Glomerular endothelial cell (primary cell): ENCODE measurements at regions not wholly inside any gene's neighbourhood (a gene's known extent, or its start where the extent isn't known, plus 50 kb on each side); places are given as distances from the start of the nearest gene placed in this dataset.
"Not testable (repeated sequence)": the region's sequence is repeated elsewhere in the genome, so short reads cannot be mapped to it uniquely, and the experiment has no call there.

ENCODE experiments used
- DNase-seq: peaks from one replicate; pipeline ENCODE4 v3.0.0-alpha.2; 2011; ENCODE audit warnings: low read depth, low spot score; ENCODE audit errors: extremely low read depth

DNA sequence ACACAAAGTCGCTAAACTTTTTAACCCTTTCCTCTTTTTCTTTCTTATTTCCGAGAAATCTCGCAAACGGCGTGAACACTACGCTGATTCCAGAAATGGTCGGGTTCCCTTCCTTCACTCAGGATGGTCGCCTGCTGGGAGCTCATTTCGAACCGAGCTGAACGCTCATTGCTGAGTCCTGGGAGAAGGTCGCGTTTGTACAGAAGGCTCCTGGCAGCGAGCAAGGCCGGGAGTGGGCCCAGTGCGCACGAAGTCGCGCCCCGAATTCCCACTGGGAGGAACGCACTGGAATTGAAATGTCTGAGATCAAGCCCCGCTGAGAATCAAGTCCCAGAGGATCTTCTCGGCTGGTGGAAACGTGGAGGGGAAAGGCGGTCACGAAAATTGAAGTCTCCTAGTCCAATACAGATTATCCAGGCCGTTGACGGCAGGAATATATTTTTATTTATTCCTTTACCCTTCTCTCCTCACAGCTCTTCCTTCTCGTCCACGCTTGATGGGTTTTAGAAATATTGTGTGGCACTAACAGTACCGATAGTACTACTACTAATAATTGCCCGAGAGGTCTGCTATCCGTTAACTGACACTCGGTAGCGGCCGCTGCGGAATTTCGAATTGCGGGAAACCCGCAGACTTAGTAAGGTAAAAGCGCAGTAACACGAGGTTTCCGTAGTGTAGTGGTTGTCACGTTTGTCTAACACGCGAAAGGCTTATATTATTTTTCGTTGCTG, 207.2 kb upstream of the ZNF184 start:
- DNase-seq: no peak

DNA sequence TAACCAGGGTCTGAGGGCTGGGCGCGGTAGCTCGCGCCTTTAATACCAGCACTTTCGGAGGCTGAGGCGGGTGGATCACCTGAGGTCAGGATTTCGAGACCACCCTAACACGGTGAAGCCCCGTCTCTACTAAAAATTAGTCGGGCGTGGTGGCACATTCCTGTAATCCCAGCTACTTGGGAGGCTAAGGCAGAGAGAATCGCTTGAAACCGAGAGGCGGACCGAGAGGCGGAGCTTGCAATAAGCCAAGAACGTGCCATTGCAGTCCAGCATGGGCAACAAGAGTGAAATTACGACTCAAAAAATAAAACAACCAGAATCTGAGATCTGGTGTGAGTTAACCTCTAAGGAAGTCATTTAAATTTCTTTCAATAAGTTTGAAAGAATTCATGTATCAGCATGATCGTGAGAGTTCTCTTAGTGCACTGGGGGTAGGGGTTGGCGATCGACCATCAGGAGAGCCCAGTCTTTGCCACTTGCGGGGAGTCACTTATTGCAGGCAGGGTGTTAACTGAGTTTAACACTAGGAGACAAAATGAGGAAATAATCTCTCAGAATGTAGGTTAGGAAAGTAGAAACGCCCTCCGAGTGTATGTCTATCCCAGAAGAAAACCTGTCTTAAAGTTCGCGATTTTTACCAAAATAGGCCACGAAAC, 206.5 kb upstream of the ZNF184 start:
- no peak for DNase-seq

DNA sequence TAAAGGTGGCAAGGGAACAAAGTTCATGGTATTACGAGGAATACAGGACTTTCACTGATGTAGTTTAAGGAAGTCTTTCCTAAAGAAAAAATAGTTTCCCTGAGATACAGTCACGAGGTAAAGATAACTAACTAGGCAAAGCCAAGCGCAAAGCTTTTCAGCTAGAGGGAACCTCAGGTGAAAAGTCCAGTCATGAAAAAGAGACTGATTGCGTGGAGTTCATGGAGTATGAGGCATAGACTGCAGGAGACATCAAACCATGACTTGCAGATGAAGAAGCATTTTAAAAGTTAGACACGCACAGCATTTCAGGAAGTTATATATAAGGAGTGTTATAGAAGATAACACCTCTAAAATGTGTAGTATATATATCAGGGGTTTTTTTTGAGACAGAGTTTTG, 205.6 kb upstream of the ZNF184 start:
- DNase-seq: no peak

DNA sequence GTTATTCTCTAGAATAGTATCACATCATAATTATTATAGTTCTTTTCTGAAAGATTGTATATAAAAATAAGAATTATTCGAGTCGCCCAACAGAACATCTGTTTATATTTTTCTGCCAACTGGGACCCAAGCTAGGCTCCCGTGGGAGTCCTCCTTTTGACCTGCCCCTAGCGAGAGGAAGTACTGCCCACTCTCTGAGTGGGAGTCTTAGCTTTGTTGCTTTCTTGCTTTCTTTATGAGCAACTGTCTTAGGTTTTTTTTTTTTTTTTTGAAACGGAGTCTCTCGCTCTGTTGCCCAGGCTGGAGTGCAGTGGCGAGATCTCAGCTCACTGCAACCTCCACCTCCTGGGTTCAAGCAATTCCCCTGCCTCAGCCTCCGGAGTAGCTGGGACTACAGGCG, 202.0 kb upstream of the ZNF184 start:
- no peak for DNase-seq

DNA sequence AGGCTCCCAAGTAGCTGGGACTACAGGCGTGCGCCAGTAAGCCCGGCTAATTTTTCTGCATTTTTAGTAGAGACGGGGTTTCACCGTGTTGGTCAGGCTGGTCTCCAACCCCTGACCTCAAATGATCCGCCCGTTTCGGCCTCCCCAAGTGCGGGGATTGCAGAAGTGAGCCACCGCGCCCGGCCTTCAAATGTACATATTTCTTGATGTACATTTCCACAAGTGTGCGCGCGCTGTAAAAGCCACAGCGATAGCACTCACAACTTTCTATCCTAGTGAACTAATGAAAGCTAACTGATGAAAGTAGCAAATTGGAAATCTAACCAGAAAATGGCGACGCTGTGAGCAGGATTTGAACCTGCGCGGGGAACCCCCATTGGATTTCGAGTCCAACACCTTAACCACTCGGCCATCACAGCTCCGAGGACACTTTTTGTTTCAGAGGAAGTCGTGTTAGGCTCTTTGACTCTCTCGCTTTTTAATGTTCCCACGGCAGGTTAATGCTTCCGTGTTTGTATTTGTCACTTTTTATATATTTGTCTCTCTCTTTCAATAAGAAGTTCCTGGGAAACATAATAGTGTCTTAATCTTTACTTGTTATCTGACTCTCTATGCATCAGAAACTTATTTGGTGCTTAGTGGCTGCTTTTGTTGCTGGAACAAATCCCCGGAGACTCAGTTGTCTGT, 199.4 kb upstream of the ZNF184 start:
- DNase-seq: no peak

DNA sequence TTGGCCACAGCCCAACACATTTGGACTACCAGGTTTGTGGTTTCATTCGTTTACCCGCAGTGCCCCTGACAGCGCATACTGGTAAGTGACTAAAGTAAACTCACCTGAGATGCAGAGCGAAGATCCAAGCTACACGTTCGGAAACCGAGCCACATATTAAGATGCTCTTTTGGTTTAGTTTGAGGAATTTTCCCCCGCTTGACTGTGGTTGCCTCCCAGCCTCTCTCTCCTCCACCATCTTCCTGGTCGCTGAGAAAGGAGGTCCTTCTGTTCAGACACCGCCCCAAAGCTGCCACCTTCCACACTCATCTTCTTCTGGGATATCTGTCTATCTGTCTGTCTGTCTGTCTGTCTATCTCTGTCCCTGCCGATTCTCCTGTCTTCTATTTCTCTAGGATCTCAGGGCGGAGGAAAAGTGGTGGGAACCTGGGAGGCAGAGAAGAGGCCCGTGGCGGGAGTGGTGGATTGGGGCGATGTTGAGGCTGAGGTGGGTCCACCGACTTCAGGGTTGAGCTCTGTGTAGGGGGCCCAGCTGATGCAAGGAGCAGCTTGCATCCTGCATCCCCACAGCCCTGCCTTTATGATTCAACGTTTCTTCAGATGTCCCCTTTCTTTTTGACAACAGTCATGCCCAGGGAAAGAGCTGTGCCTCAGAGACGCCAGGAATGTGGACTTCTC, 196.9 kb upstream of the ZNF184 start:
- DNase-seq: no peak

DNA sequence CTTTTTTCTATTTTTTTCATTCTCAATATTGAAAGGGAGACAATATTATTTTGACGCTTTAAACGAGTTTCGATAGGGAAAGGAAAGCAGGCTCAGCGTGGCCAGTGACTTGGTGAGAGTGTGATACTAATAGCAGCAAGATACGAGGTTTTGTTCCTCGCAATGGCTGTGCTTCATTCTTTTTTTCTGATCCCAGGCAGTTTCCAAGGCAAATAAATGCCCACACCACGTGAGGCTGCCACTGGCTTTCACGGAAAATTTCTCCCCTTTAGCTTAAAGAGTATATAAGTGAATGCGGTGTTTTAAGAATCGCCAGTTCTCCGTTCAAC, 196.4 kb upstream of the ZNF184 start:
- DNase-seq: no peak

DNA sequence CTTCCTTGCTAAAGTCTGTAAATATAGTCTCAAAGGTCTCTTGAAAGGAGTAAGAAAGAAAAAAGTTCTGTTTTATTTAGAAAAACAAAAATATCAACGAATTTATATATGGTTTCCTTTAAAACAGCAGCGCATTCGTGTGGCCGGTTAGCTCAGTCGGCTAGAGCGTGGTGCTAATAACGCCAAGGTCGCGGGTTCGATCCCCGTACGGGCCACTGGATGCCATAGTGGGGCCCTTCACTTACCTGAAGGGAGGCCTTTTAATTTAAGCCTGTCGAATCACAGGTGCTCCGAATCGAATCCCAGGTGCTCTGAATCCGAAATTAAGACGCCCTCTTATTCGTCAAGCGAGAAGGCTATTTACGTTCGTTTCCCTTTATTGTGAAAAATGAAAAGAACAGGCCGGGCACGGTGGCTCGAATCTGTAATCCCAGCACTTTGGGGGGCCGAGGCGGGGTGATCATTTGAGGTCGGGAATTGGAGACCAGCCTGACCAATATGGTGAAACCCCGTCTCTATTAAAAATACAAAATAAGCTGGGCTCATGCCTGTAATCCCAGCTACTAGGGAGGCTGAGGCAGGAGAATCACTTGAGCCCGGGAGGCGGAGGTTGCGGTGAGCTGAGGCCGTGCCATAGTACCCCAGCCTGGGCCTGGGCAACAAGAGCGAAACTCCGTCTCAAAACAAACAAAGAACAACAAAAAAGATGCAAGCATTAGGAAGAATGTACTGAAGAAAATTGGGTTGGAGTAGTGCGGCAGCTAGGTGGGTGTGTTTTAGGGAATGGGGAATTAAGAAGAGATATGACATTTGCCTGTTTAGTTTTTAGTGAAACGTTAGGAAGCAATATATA, 195.8 kb upstream of the ZNF184 start:
- DNase-seq: no peak

DNA sequence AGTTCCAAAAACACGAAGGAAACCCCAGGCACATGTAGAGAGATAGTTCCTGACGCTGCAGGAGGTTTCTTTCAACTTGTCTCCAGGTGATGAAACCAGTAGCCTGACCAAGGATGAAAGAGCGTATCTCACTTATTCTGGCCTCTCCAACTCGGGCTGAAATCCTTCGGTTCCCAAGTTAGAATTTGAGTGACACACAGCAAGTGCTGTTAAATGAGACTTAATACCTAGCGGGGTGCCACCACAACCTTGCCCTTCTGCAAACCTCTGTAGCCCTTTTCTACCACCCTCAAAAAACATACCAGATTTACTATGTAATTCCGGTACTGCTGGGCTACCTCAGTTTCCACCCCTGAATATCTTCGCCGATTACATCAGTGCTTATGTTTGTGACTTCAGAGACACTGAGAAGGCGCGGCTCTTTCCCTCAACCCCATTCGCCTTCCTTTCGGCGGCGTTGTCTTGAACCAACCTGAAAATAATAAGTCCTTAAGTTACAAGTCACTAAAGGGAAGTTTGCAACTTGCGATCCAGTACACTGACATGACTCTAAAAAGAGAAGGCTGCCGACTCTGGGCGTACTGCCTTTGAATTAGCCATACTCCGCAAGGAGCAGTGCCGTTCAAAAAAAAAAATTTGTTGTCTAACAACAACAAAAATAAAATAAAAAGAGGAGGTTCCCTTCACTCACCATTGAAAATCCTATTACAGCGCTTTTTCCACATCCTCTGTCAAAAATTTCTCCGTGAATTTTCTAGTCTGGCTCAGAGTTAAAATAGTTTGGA, 194.9 kb upstream of the ZNF184 start:
- DNase-seq: no peak

DNA sequence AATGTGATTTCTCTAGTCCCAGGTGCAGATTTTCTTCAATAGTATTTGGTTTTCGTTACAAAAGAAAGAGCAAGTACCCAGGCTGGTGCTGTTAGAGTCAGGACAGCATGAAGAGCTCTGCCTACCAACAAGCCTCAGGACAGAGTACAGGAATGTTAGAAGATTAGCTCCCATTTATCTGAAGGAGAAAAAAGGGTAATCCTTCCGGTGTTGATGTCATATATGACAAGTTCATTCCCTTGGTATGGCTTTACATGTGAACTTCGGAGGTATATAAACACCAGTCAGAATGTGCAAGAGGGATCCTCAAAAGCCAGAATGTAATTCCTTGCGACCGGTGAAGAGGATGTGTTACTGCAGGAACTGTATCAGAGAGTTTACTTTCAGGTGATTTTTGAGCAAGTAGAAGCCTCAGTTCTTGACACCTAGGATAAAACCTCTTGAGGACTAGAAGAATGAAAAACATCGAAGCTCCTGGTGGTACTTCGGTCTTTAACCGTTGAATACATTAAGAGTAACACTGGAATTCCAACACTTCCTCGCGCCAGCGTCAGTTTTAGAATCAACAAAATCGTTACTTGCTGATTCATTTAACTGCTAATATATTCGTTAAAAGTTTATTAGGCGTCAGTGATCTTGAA, 194.2 kb upstream of the ZNF184 start:
- DNase-seq: no peak

DNA sequence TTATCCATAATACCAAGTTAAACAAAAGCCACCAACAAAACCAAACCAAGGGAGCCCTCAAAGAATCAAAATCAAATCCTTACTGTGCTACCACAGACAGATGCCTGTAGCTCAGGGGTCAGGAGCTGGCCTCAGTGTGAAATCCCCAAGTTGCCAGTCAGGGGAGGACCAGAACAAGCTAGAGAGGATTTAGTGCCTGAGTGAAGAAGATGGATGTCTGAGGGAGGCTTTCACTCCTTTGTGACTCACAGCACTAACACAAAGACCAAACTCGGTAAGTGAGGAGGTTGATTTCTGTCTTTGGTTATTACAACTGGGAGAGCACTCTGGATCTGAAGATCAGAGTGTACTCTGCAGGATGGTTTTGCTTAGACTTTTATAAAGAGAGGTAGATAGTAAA, 189.9 kb upstream of the ZNF184 start:
- DNase-seq: no peak

DNA sequence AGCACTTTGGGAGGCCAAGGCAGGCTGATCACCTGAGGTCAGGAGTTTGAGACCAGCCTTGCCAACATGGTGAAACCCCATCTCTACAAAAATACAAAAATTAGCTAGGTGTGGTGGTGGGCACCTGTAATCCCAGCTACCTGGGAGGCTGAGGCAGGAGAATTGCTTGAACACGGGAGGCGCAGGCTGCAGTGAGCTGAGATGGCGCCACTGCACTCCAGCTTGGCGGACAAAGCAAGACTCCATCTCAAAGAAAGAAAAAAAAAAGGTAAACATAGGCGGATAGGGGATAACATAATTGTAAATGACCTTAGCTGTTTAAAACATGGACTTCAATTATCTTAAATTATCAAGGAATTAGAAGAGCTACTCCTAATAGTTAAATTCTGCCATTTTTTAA, 189.3 kb upstream of the ZNF184 start:
- not testable (repeated sequence) for DNase-seq

DNA sequence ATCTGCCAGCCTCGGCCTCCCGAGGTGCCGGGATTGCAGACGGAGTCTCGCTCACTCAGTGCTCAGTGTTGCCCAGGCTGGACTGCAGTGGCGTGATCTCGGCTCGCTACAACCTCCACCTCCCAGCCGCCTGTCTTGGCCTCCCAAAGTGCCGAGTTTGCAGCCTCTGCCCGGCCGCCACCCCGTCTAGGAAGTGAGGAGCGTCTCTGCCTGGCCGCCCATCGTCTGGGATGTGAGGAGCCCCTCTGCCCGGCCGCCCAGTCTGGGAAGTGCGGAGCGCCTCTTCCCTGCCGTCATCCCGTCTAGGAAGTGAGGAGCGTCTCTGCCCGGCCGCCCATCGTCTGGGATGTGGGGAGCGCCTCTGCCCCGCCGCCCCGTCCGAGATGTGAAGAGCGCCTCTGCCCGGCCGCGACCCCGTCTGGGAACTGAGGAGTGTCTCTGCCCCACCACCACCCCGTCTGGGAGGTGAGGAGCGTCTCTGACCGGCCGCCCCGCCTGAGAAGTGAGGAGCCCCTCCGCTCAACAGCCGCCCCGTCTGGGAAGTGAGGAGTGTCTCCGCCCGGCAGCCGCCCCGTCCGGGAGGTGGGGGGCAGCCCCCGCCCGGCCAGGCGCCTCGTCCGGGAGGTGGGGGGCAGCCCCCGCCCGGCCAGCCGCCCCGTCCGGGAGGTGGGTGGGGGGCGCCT, 180.4 kb upstream of the ZNF184 start:
- DNase-seq: not testable (repeated sequence)

DNA sequence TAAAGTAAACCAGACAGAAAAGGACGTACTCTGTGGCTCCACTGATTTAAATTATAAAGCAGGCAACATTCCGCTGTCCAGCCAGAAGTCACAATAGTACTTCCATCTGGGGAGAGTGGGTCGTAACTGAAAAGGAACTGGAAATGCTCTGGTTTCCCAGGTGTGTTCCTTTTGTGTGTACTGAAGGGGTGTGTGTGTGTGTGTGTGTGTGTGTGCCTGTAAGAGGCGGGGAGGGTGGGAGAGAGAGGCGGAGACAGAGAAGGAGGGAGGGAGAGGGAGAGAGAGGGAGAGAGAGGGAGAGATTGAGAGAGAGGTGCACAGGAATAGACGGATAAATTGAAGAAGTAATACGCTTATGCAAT, 178.4 kb upstream of the ZNF184 start:
- no peak for DNase-seq

DNA sequence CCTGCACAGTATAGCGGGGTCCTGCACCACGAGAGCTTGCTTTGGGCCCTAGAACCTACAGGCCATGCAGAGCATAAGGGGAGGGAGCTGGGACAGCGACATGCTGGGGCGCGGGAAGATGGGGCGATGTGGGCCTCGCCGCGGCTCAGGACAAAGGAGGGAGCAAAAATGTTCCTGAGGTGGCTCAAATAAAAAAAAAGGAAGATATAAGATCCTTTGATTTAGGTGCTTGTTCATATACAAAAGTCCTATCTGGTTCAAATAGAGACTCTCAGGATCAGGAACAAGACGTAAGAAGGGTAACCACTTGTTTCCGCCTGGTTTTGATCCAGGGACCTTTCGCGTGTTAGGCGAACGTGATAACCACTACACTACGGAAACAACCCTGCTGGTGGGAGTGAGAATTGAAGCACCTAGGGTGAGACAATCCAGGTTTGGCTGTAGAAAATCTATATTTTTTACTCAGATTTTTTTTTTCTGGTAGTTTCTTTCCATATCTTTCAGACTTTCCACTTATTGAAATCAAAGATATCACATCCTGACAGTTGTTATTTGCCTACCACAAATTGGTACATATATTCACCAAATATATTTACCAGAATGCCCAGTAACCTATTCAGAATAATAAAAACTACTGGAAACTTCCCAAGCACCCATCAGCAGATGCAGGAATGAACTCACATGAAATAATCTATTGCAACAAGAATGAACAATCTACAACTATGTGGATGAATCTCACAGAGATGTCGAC, 177.9 kb upstream of the ZNF184 start:
- no peak for DNase-seq

DNA sequence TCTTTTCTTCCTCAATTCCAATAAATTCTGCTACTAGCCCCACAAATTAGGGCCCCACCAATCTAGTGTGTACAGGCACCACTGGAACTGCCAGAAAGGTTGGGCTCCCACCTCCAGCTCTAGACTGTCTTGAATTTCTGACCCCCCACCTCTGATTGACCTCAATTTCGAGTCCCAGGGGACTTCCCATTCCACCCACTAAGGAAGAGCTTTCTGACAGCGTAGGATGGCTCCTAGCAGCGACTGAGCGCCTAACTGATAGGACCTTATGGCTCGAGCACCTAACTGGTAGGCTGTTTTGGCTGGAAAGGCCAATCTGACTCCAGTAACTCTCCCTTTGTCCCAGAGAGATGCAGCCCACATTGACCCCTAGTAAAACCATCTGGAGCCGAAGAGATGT, 171.6 kb upstream of the ZNF184 start:
- DNase-seq: no peak

DNA sequence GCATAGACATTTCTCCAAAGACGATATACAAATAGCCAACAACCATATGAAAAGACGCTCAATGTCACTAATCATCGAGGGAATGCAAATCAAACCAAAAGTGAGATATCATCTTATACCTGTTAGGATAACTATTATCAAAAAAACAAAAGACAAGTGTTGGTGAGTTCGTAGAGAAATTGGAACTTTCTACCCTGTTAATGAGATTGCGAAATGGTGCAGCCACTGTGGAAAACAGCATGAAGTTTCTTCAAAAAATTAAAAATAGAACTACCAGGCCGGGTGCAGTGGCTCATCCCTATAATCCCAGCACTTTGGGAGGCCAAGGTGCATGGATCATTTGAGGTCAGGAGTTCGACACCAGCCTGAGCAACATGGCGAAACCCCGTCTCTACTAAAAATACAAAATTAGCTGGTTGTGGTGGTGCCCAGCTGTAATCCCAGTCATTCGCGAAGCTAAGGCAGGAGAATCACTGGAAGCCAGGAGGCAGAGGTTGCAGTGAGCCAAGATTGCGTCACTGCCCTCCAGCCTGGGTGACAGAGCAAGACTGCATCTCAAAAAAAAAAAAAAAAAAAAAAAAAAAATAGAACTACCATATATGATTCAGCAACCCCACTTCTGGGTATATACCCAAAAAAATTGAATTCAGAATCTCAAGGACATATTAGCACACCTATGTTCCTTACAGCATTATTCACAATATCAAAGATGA, 170.0 kb upstream of the ZNF184 start:
- no peak for DNase-seq

DNA sequence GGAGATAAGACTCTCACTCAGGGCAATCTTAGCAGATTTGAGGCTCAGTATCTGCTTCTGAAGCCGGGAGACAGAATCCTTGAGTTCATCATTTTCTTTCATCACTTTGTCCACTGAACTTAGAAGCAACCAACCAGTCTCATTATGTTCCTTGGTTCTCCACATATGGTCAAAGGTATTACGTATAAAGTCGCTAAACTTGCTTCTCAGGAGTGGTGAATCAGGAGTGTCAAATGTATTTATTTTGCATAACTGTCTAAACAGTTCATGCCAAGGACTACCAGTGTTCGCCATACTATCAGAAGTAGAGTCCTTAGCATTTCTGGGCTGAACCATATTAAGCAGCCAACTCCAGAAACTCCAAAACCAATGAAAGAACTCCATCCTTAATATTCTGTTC, 163.0 kb upstream of the ZNF184 start:
- DNase-seq: not testable (repeated sequence)
